Activated CD8-positive, alpha-beta T cell treated with anti-CD3 and anti-CD28 coated beads, Interleukin-2, amount 10 ng/mL, durations not matched to agents 7 days and 5 days (primary cell): ENCODE measurements at regions not wholly inside any gene's neighbourhood (a gene's known extent, or its start where the extent isn't known, plus 50 kb on each side); places are given as distances from the start of the nearest gene placed in this dataset.

ENCODE experiments used
- ATAC-seq: fragments of 150-1000 bp; cut with Tn5 transposase; one replicate; pipeline ENCODE4 v1.10.0; 2021; ENCODE audit warnings: moderate library complexity
- CTCF ChIA-PET: fragments of 350-600 bp; sonication (Branson Sonifier 250); formaldehyde crosslinking; loops from one replicate; lab custom pipeline; 2021; ENCODE audit warnings: antibody characterized with exemption; lab: Charles Lee
- POLR2A ChIA-PET: fragments of 350-600 bp; sonication (Branson Sonifier 250); formaldehyde crosslinking; loops from one replicate; lab custom pipeline; 2021; ENCODE audit warnings: antibody characterized with exemption; lab: Charles Lee
- DNase-seq: peaks from one replicate; pipeline ENCODE4 v3.0.0-alpha.2; 2020
- H3K27ac Mint-ChIP-seq: one replicate; pipeline ENCODE4 v1.8.0; 2021; ENCODE audit warnings: mild to moderate bottlenecking, mixed read lengths
- H3K27me3 Mint-ChIP-seq: one replicate; pipeline ENCODE4 v1.8.0; 2021; ENCODE audit warnings: low read depth, mixed read lengths
- H3K36me3 Mint-ChIP-seq: one replicate; pipeline ENCODE4 v1.8.0; 2021; ENCODE audit warnings: low read depth, mixed read lengths
- H3K4me1 Mint-ChIP-seq: one replicate; pipeline ENCODE4 v1.8.0; 2021; ENCODE audit warnings: low read depth, mixed read lengths
- H3K4me3 Mint-ChIP-seq: one replicate; pipeline ENCODE4 v1.8.0; 2021; ENCODE audit warnings: mild to moderate bottlenecking, mixed read lengths
- H3K9me3 Mint-ChIP-seq: one replicate; pipeline ENCODE4 v1.8.0; 2022; ENCODE audit warnings: mixed read lengths; ENCODE audit not compliant: insufficient read depth

- ATAC-seq = no peak
Observed at GRCh38 chr5:120882038-120882775, 418.1 kb downstream of the PRR16 start.

GRCh38 chr5:120886351-120886860, 422.3 kb downstream of the PRR16 start:
- Mint-ChIP-seq H3K27ac (no peak overlapping the region), H3K4me3 (no peak overlapping the region), H3K27me3 (no peaks in the 10 kb centered on the region), H3K36me3 (no peaks in the 10 kb centered on the region), H3K9me3 (peaks cover 4% of the 10 kb centered on the region), H3K4me1 (no peaks in the 10 kb centered on the region)
- POLR2A ChIA-PET = no interaction called here
- DNase-seq (no peak), ATAC-seq (no peak)
- CTCF ChIA-PET = no interaction called here

More at GRCh38 chr5:120882038-120882775, 418.1 kb downstream of the PRR16 start:
- H3K4me3 Mint-ChIP-seq = no peak overlapping the region
- H3K4me1 Mint-ChIP-seq = no peaks in the 10 kb centered on the region
- no peaks in the 10 kb centered on the region for H3K9me3 Mint-ChIP-seq
- H3K27ac Mint-ChIP-seq = no peak overlapping the region
- CTCF ChIA-PET = no interaction called here
- POLR2A ChIA-PET = no interaction called here
- DNase-seq = no peak
- H3K27me3 Mint-ChIP-seq = no peaks in the 10 kb centered on the region
- no peaks in the 10 kb centered on the region for H3K36me3 Mint-ChIP-seq

DNA sequence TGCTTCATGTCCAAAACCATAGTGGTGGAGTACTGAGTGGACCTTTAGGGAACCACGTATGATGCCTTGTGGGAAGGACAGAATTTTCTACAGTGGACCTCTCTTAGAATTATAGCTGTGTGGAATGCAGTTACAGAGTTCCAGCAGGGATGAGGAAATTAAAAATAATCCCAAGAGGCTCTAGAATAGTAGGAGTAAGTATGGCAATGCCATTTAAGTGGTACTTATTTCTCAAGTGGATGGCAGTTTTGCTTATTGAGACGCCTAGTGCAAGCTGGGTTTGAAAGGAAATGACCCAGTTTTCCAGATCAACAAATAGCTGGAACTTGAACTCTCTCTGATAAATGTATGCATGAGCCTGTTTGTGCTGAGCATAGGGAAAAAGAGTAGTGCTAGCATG, 431.6 kb downstream of the PRR16 start:
- no peaks in the 10 kb centered on the region for H3K27me3 Mint-ChIP-seq
- DNase-seq (no peak), ATAC-seq (no peak)
- H3K27ac Mint-ChIP-seq = no peak overlapping the region
- ChIA-PET POLR2A (no interaction called here), CTCF (no interaction called here)
- H3K4me3 Mint-ChIP-seq = no peak overlapping the region
- no peaks in the 10 kb centered on the region for H3K4me1 Mint-ChIP-seq
- no peaks in the 10 kb centered on the region for H3K36me3 Mint-ChIP-seq
- H3K9me3 Mint-ChIP-seq = peaks cover 2% of the 10 kb centered on the region

- no peak for ATAC-seq
- peaks cover 12% of the 10 kb centered on the region for H3K9me3 Mint-ChIP-seq
- H3K4me1 Mint-ChIP-seq = no peaks in the 10 kb centered on the region
- H3K27me3 Mint-ChIP-seq = no peaks in the 10 kb centered on the region
- no peak overlapping the region for H3K4me3 Mint-ChIP-seq
- no peak overlapping the region for H3K27ac Mint-ChIP-seq
- H3K36me3 Mint-ChIP-seq = no peaks in the 10 kb centered on the region
- DNase-seq = no peak
- ChIA-PET CTCF (no interaction called here), POLR2A (no interaction called here)
Observed at GRCh38 chr5:120901199-120901598, 437.1 kb downstream of the PRR16 start.

GRCh38 chr5:120907953-120908352, 443.9 kb downstream of the PRR16 start:
- no peaks in the 10 kb centered on the region for H3K27me3 Mint-ChIP-seq
- ChIA-PET CTCF (no interaction called here), POLR2A (no interaction called here)
- ATAC-seq (no peak), DNase-seq (no peak)
- peaks cover 13% of the 10 kb centered on the region for H3K9me3 Mint-ChIP-seq
- no peaks in the 10 kb centered on the region for H3K36me3 Mint-ChIP-seq
- no peak overlapping the region for H3K4me3 Mint-ChIP-seq
- H3K27ac Mint-ChIP-seq = no peak overlapping the region
- no peaks in the 10 kb centered on the region for H3K4me1 Mint-ChIP-seq

DNA sequence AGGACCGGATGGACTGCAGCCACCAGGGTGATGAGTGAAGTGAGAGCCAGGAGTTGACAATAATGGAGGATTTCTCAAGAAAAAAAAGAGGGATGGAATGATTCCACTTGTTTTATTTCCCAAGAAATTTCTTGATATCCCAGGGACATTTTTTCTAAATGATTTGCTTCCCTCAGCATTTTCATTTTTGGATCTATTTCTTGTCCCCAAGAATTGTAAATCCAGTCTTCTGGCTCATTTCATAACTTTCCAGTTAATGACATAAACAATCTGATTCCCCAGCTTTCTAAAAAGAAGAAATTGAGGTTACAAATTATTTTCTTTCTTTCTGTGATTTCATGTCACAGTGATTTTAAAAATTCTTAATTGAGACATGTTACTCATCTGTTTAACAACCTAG, 446.5 kb downstream of the PRR16 start:
- H3K27ac Mint-ChIP-seq = no peak overlapping the region
- POLR2A ChIA-PET = no interaction called here
- no peaks in the 10 kb centered on the region for H3K36me3 Mint-ChIP-seq
- H3K27me3 Mint-ChIP-seq = no peaks in the 10 kb centered on the region
- H3K4me3 Mint-ChIP-seq = no peak overlapping the region
- DNase-seq = no peak
- no peak for ATAC-seq
- CTCF ChIA-PET = no interaction called here
- no peaks in the 10 kb centered on the region for H3K4me1 Mint-ChIP-seq
- peaks cover 3% of the 10 kb centered on the region for H3K9me3 Mint-ChIP-seq

DNA sequence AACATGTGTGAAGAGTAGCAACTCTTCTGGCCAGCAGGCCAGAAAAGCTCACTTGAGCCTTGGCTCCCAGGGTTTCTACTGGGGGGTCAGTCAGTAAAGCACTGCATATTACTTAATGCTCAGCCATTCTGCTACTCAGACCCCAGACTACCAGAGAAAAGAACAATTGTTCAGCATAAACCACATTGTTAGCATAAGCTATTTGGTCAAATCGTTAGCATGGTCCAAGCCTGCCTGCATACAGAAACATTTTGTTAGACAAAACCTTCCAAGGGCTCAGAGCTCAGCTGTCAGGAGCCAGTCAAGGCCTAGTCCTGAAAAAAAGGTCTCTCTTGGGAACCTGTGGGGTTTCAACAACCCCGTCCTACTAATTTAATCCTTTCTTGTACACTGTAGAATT, 449.3 kb downstream of the PRR16 start:
- Mint-ChIP-seq H3K27me3 (no peaks in the 10 kb centered on the region), H3K27ac (no peak overlapping the region), H3K36me3 (no peaks in the 10 kb centered on the region), H3K4me1 (no peaks in the 10 kb centered on the region), H3K4me3 (no peak overlapping the region), H3K9me3 (no peaks in the 10 kb centered on the region)
- ChIA-PET POLR2A (no interaction called here), CTCF (no interaction called here)
- DNase-seq (no peak), ATAC-seq (no peak)

DNA sequence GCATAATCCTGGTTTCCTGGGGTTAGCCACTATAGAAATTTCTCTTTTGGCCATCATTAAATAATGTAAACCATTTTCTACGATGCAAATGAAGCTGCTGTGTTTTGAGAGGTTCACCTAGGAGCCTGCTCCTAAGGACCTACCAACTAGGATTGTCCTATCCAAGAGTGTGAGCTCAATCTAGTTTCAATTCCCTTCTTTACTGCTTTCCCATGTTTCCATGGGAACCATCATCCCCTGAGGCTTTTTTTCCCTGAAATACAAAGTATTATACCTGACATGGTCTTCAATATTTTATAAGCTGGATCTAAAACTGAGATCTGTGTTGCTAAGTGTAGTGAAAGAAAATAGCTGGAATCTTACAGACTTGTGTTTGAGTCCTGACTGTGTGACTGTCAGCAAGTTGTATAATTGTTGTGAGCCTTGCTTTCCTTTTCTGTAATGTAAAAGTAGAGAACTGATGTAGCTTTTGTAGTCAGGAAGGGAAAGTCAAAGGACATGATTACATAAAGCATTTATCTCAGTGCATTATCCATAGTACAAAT, 453.2 kb downstream of the PRR16 start:
- Mint-ChIP-seq H3K4me1 (no peaks in the 10 kb centered on the region), H3K27me3 (no peaks in the 10 kb centered on the region), H3K4me3 (no peak overlapping the region), H3K36me3 (no peaks in the 10 kb centered on the region), H3K9me3 (no peaks in the 10 kb centered on the region), H3K27ac (no peak overlapping the region)
- CTCF ChIA-PET = no interaction called here
- ATAC-seq = no peak
- POLR2A ChIA-PET = no interaction called here
- no peak for DNase-seq

- ATAC-seq (no peak), DNase-seq (no peak)
- Mint-ChIP-seq H3K27me3 (no peaks in the 10 kb centered on the region), H3K4me3 (no peak overlapping the region), H3K4me1 (no peaks in the 10 kb centered on the region), H3K9me3 (no peaks in the 10 kb centered on the region), H3K27ac (no peak overlapping the region), H3K36me3 (no peaks in the 10 kb centered on the region)
- ChIA-PET POLR2A (interaction anchor here (0.6 kb wide), 1 partner anchor 127 kb away, joined by 3 read pairs; no protein-coding TSS in a partner anchor), CTCF (no interaction called here)
Observed at GRCh38 chr5:120919017-120919416, 454.9 kb downstream of the PRR16 start.

DNA sequence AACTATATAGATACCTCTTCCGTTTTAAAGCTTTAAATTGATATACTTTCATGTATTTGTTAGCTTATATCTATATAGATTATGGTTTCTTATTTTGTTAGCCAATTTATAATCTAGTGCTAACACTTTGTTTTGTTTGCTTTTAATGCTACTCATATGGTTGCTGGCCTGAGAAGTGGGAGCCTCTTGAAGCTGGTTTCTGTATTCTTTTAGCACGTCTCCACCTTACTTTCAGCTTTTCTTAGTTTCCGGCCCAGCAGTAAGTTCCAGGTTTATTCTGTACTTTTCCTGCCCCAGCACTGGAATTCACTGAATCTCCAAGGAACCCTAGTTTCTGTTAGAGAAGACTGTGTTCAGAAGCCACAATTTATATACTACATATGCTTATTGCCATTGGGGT, 458.9 kb downstream of the PRR16 start:
- Mint-ChIP-seq H3K36me3 (no peaks in the 10 kb centered on the region), H3K27ac (no peak overlapping the region), H3K27me3 (no peaks in the 10 kb centered on the region), H3K4me1 (no peaks in the 10 kb centered on the region), H3K9me3 (no peaks in the 10 kb centered on the region), H3K4me3 (no peak overlapping the region)
- DNase-seq = no peak
- POLR2A ChIA-PET = no interaction called here
- CTCF ChIA-PET = no interaction called here
- no peak for ATAC-seq

DNA sequence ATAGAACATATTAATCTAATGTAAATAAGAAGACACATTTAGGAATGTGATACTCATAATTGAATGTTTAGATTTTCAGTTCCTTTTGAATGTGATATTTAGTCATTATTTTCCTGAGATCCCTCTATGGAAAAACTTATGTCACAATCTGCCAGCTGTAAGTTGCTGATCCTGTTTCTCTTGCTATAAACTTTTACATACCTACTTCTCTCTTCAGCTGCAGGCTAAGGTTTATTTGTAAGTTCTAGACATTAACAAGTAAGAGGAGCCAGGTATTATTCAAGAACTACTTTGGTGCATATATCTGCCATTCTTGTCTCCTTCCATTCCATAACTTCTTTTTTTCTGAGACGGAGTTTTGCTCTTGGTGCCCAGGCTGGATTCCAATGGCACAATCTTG, 462.4 kb downstream of the PRR16 start:
- CTCF ChIA-PET = no interaction called here
- H3K4me1 Mint-ChIP-seq = no peaks in the 10 kb centered on the region

GRCh38 chr5:120927950-120928530, 463.9 kb downstream of the PRR16 start:
- no peak for DNase-seq
- H3K27me3 Mint-ChIP-seq = no peaks in the 10 kb centered on the region
- no peak overlapping the region for H3K27ac Mint-ChIP-seq
- H3K9me3 Mint-ChIP-seq = no peaks in the 10 kb centered on the region
- H3K4me1 Mint-ChIP-seq = no peaks in the 10 kb centered on the region
- no peak for ATAC-seq
- POLR2A ChIA-PET = no interaction called here
- H3K36me3 Mint-ChIP-seq = no peaks in the 10 kb centered on the region
- CTCF ChIA-PET = no interaction called here
- H3K4me3 Mint-ChIP-seq = no peak overlapping the region

More for the DNA sequence above, 462.4 kb downstream of the PRR16 start:
- POLR2A ChIA-PET = no interaction called here
- no peaks in the 10 kb centered on the region for H3K36me3 Mint-ChIP-seq
- H3K4me3 Mint-ChIP-seq = no peak overlapping the region
- ATAC-seq (no peak), DNase-seq (no peak)
- H3K9me3 Mint-ChIP-seq = no peaks in the 10 kb centered on the region
- no peak overlapping the region for H3K27ac Mint-ChIP-seq
- H3K27me3 Mint-ChIP-seq = no peaks in the 10 kb centered on the region
